Psoas muscle (tissue), 7 donors: ENCODE measurements at regions not wholly inside any gene's neighbourhood (a gene's known extent, or its start where the extent isn't known, plus 50 kb on each side); places are given as distances from the start of the nearest gene placed in this dataset.
"Not testable (repeated sequence)": the region's sequence is repeated elsewhere in the genome, so short reads cannot be mapped to it uniquely, and the experiment has no call there.

Experiments used
- ATAC-seq, 4 donors: fragments of 200-7000 bp; cut with Tn5 transposase; one replicate each; pipeline ENCODE4 v1.9.1; 2020; ENCODE audit warnings: moderate library complexity in 3 of 4, mild to moderate bottlenecking in 2 of 4
- DNase-seq, 2 donors: peaks; one replicate each; pipeline ENCODE4 v3.0.0-alpha.2; 2020
- H3K27ac ChIP-seq: fragments of 200-600 bp; one replicate; pipeline ENCODE4 v1.8.0; 2022
- H3K27me3 ChIP-seq, 3 donors: fragments of 200-600 bp in 1 of 3; one replicate each; pipeline versions ENCODE4 v1.6.1 to v1.8.0; 2013 to 2022; ENCODE audit warnings: low read length in 2 of 3, mild to moderate bottlenecking in 2 of 3, moderate library complexity in 1 of 3; ENCODE audit not compliant: insufficient read depth in 3 of 3
- H3K36me3 ChIP-seq, 2 donors: fragments of 200-600 bp in 1 of 2; one replicate each; pipeline versions ENCODE4 v1.6.1 to v1.8.0; 2013 to 2022; ENCODE audit warnings: low read depth in 1 of 2, mild to moderate bottlenecking in 1 of 2, moderate library complexity in 1 of 2; ENCODE audit not compliant: insufficient read depth in 1 of 2
- H3K4me1 ChIP-seq: fragments of 200-600 bp; one replicate; pipeline ENCODE4 v1.8.0; 2022
- H3K4me3 ChIP-seq: fragments of 200-600 bp; one replicate; pipeline ENCODE4 v1.8.0; 2022; ENCODE audit warnings: mild to moderate bottlenecking
- H3K9me3 ChIP-seq: fragments of 200-600 bp; one replicate; pipeline ENCODE4 v1.8.0; 2022
- WGBS, 3 donors: extraction: QIAGEN DNeasy Blood & Tissue Kit; methylation state at CpG; one replicate each; pipeline versions ENCODE4 v1.1.6 to v1.1.7; 2013; 5-methylcytosine and 5-hydroxymethylcytosine counted together
- intact Hi-C, 2 donors: fragments of 100-400 bp; cut with DNase I; formaldehyde crosslinking; loops; one replicate each; pipeline versions ENCODE4 v1.11.0 to v1.14.2; 2022
- TF ChIP-seq, protein P1 (sequence below): fragments of 200-600 bp; IDR thresholded peaks from one replicate; pipeline ENCODE4 v1.8.0; 2022; ENCODE audit warnings: antibody characterized with exemption
- donor health status: healthy with polysubstance abuse.
- donor health status: DM: no; HTN: no; CAD: no; lungs with moderate emphysema.
- donor health status: Bipolar disorder and iron deficiency.
- donor health status: healthy.
- donor health status: DM: yes; HTN: yes; CAD: no.
- donor health status: DM: no; HTN: no; CAD: no.
- donor health status: DM: yes; HTN: yes; CAD: no.

DNA sequence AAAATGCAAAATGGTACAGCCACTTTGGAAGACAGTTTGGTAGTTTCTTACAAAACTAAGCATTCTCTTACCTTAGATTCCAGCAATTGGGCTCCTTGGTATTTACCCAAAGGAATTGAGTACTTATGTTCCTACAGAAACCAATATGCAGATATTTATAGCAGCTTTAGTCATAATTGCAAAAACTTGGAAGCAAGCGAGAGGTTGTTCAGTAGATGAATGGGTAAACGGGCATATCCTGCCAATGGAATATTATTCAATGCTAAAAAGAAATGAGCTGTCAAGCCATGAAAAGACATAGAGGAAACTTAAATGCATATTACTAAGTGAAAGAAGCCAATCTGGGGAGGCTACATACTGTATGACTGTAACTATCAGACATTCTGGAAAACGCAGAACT lies 926.7 kb downstream of the TYW1 start:
- H3K9me3 ChIP-seq, result no peaks in the 10 kb centered on the region
- 87 to 93% (median 88%) methylated on average over 3 of the region's 3 CpGs for whole genome bisulfite sequencing, 3 donors
- H3K36me3 ChIP-seq, result no peaks in the 10 kb centered on the region
- no peaks in the 10 kb centered on the region for H3K27me3 ChIP-seq
- no peak overlapping the region for H3K4me3 ChIP-seq
- DNase-seq (no peak), ATAC-seq (no peak)
- TF ChIP-seq, protein P1, sequence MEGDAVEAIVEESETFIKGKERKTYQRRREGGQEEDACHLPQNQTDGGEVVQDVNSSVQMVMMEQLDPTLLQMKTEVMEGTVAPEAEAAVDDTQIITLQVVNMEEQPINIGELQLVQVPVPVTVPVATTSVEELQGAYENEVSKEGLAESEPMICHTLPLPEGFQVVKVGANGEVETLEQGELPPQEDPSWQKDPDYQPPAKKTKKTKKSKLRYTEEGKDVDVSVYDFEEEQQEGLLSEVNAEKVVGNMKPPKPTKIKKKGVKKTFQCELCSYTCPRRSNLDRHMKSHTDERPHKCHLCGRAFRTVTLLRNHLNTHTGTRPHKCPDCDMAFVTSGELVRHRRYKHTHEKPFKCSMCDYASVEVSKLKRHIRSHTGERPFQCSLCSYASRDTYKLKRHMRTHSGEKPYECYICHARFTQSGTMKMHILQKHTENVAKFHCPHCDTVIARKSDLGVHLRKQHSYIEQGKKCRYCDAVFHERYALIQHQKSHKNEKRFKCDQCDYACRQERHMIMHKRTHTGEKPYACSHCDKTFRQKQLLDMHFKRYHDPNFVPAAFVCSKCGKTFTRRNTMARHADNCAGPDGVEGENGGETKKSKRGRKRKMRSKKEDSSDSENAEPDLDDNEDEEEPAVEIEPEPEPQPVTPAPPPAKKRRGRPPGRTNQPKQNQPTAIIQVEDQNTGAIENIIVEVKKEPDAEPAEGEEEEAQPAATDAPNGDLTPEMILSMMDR, result no peak
- no peak overlapping the region for H3K27ac ChIP-seq
- intact Hi-C loops, result no loop called here
- no peaks in the 10 kb centered on the region for H3K4me1 ChIP-seq

DNA sequence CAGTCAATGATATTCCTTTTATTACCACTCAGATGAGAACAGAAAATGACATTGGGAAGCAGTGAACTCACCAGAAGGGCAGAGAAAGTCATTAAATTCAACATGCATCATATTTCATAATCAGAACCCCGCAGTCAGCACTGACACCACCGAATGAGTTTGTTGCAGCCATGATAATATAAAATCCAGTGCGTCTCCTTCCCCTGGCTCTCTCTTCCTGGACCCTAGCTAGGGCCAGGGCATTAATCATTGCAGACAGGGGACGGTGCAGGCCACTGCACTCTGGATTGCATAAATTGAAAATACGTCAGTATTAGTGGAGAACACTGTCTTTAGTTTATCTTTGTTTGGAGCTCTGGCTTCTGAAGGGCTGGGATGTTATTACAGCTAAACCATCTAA lies 931.5 kb downstream of the TYW1 start:
- TF ChIP-seq, protein P1, result no peak
- Histone ChIP-seq H3K4me1 (no peaks in the 10 kb centered on the region), H3K36me3 (no peaks in the 10 kb centered on the region), H3K27me3 (no peaks in the 10 kb centered on the region), H3K9me3 (no peaks in the 10 kb centered on the region), H3K4me3 (no peak overlapping the region), H3K27ac (no peak overlapping the region)
- intact Hi-C loops, result no loop called here
- DNase-seq (no peak), ATAC-seq (no peak)
- WGBS, 3 donors, result 59 to 71% (median 59%) methylated on average over 5 of the region's 5 CpGs

DNA sequence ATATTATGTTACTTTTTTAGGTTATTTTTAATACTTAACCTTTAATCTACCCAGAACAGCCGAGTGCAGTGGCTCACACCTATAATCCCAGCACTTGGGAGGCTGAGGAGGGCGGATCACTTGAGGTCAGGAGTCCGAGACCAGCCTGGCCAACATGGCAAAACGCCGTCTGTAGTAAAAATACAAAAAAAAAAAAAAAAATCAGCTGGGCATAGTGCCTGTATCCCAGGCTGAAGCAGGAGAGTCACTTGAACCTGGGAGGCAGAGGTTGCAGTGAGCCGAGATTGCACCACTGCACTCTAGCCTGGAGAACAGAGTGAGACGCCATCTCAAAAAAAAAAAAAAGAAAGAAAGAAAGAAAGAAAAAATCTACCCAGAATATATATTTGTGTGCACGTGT lies 939.8 kb downstream of the TYW1 start:
- intact Hi-C loops, result not testable (repeated sequence)

DNA sequence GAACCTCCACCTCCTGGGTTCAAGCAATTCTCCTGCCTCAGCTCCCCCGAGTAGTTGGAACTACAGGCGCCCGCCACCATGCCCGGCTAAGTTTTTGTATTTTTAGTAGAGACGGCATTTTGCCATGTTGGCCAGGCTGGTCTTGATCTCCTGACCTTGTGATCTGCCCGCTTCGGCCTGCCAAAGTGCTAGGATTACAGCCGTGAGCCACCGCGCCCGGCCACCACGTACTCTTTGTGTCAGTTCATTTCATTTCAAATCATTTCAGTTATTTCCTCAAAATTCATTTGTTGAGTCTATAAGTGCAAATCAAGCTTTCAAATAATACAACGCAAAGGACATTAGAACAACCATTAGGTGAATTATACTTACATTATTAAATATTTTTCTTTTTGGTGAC lies 943.8 kb downstream of the TYW1 start:
- intact Hi-C loops, result no loop called here
- DNase-seq (no peak), ATAC-seq (no peak)
- Histone ChIP-seq H3K9me3 (no peaks in the 10 kb centered on the region), H3K36me3 (no peaks in the 10 kb centered on the region), H3K27ac (no peak overlapping the region), H3K4me3 (no peak overlapping the region), H3K27me3 (no peaks in the 10 kb centered on the region), H3K4me1 (no peaks in the 10 kb centered on the region)
- whole genome bisulfite sequencing, 3 donors, result 79 to 89% (median 88%) methylated on average over 13 of the region's 13 CpGs
- TF ChIP-seq, protein P1, result no peak

More for the DNA sequence above, 939.8 kb downstream of the TYW1 start:
- H3K36me3 ChIP-seq, H3K27ac ChIP-seq, DNase-seq, ATAC-seq, H3K9me3 ChIP-seq, H3K27me3 ChIP-seq, H3K4me1 ChIP-seq, H3K4me3 ChIP-seq: not testable (repeated sequence)
- 52 to 80% (median 66%) methylated on average over 7 to 8 of the region's 8 CpGs for WGBS, 3 donors

DNA sequence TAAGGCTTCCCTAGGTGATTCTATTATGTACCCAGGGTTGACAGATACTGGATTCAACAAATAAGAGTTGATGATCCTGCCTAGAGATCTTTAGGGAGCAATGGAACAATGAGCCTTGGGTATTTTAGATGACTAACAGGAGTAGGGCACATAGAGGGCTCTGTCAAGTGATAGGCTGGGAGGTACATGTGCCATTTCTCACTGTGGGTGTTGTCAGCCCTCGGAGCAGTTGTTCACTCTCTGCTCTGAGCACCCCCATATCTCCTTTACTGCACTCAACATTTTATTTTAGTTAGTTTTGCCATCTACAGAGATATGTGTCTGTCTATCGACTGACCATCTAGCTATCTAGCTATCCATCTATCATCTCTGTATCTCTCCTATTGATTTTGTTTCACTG lies 950.6 kb downstream of the TYW1 start:
- ATAC-seq (no peak), DNase-seq (no peak)
- intact Hi-C loops, result no loop called here
- H3K27ac ChIP-seq, result no peak overlapping the region
- 89 to 98% (median 89%) methylated on average over 2 of the region's 2 CpGs for WGBS, 3 donors
- no peaks in the 10 kb centered on the region for H3K36me3 ChIP-seq
- TF ChIP-seq, protein P1, result no peak
- no peak overlapping the region for H3K4me3 ChIP-seq
- no peaks in the 10 kb centered on the region for H3K4me1 ChIP-seq
- H3K27me3 ChIP-seq, result peaks cover 0 to 3% (median 0%) of the 10 kb centered on the region in 3 donors
- no peaks in the 10 kb centered on the region for H3K9me3 ChIP-seq
